Right lobe of liver (tissue), 6 donors: ENCODE measurements at regions not wholly inside any gene's neighbourhood (a gene's known extent, or its start where the extent isn't known, plus 50 kb on each side); places are given as distances from the start of the nearest gene placed in this dataset.

ENCODE experiments used
- ATAC-seq, 4 donors: fragments of 200-7000 bp; cut with Tn5 transposase; one replicate each; pipeline ENCODE4 v1.9.1; 2020; ENCODE audit warnings: mild to moderate bottlenecking in 4 of 4, moderate library complexity in 4 of 4
- DNase-seq, 3 donors: peaks; one replicate each; pipeline ENCODE4 v3.0.0-alpha.2; 2020
- H3K27ac ChIP-seq, 3 donors: fragments of 200-600 bp; one replicate each; pipeline ENCODE4 v1.8.0; 2022
- H3K27me3 ChIP-seq, 2 donors: fragments of 200-600 bp; one replicate each; pipeline ENCODE4 v1.8.0; 2022
- H3K36me3 ChIP-seq, 4 donors: fragments of 200-600 bp; sonication (generic) in 1 of 4; one replicate each; pipeline versions ENCODE4 v1.5.1 to v1.8.0; 2017 to 2022; ENCODE audit warnings: control low read depth in 1 of 4
- H3K4me1 ChIP-seq, 4 donors: fragments of 200-600 bp; sonication (generic) in 1 of 4; one replicate each; pipeline versions ENCODE4 v1.5.1 to v1.8.0; 2017 to 2022; ENCODE audit warnings: control low read depth in 1 of 4
- H3K4me3 ChIP-seq, 3 donors: fragments of 200-600 bp; one replicate each; pipeline ENCODE4 v1.8.0; 2022
- H3K9me3 ChIP-seq, 4 donors: fragments of 200-600 bp; sonication (generic) in 1 of 4; one replicate each; pipeline versions ENCODE4 v1.5.1 to v1.8.0; 2017 to 2022; ENCODE audit warnings: control low read depth in 1 of 4
- POLR2A ChIP-seq: fragments of 450-650 bp; IDR thresholded peaks from one replicate; pipeline ENCODE4 v1.6.1; 2017; ENCODE audit warnings: antibody characterized with exemption, mild to moderate bottlenecking
- WGBS: methylation state at CpG from one replicate; pipeline ENCODE4 v1.1.6; 2018; ENCODE audit warnings: low coverage, low lambda C conversion rate; ENCODE audit not compliant: insufficient coverage; ENCODE audit errors: missing lambda C conversion rate; 5-methylcytosine and 5-hydroxymethylcytosine counted together
- intact Hi-C, 2 donors: fragments of 100-400 bp; cut with DNase I; formaldehyde crosslinking; loops; one replicate each; pipeline versions ENCODE4 v1.11.2 to v1.14.1; 2022
- TF ChIP-seq, protein P1 (sequence below), 4 donors: fragments of 200-600 bp in 3 of 4; fragments of 450-650 bp in 1 of 4; IDR thresholded peaks; one replicate each; pipeline versions ENCODE4 v1.5.1 to v1.8.0; 2016 to 2022; ENCODE audit warnings: antibody characterized with exemption in 4 of 4, mild to moderate bottlenecking in 2 of 4
- donor health status: DM: no; HTN: yes; CAD: no.
- donor health status: DM: no; HTN: no; CAD: no.
- donor health status: DM: no; HTN: no; CAD: no.
- donor health status: DM: no; HTN: yes; CAD: no.
- donor health status: DM: no; HTN: yes; CAD: no.

DNA sequence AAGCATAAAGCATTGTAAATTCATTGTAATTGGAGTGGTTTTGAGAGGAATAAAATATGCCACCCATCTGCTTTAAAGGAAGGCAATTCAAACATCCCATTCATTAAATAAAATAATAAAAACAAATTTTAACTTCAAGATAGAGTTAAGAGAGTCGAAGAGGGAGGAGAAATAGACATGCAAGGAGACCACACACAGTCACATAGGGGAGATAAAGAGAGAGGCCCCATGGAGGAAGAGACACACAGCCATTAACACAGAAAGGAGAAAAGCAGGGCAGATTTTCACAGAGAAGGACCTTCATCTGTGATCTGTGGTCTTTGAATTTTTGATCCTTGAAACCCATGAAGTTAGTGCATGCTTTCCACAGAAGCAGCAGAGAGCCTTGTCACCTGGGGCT lies 214.3 kb upstream of the TCF21 start:
- ATAC-seq (no peak), DNase-seq (no peak)
- no peak overlapping the region for H3K27ac ChIP-seq
- TF ChIP-seq, protein P1, sequence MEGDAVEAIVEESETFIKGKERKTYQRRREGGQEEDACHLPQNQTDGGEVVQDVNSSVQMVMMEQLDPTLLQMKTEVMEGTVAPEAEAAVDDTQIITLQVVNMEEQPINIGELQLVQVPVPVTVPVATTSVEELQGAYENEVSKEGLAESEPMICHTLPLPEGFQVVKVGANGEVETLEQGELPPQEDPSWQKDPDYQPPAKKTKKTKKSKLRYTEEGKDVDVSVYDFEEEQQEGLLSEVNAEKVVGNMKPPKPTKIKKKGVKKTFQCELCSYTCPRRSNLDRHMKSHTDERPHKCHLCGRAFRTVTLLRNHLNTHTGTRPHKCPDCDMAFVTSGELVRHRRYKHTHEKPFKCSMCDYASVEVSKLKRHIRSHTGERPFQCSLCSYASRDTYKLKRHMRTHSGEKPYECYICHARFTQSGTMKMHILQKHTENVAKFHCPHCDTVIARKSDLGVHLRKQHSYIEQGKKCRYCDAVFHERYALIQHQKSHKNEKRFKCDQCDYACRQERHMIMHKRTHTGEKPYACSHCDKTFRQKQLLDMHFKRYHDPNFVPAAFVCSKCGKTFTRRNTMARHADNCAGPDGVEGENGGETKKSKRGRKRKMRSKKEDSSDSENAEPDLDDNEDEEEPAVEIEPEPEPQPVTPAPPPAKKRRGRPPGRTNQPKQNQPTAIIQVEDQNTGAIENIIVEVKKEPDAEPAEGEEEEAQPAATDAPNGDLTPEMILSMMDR (IDR thresholded peaks at IDR 0.05): no peak
- TF ChIP-seq POLR2A: no peak
- 30% methylated on average over 1 of the region's 1 CpG for WGBS
- H3K4me3 ChIP-seq: no peak overlapping the region
- H3K9me3 ChIP-seq: no peaks in the 10 kb centered on the region
- H3K27me3 ChIP-seq: no peaks in the 10 kb centered on the region
- no peaks in the 10 kb centered on the region for H3K36me3 ChIP-seq
- intact Hi-C loops: no loop called here
- H3K4me1 ChIP-seq: no peaks in the 10 kb centered on the region

DNA sequence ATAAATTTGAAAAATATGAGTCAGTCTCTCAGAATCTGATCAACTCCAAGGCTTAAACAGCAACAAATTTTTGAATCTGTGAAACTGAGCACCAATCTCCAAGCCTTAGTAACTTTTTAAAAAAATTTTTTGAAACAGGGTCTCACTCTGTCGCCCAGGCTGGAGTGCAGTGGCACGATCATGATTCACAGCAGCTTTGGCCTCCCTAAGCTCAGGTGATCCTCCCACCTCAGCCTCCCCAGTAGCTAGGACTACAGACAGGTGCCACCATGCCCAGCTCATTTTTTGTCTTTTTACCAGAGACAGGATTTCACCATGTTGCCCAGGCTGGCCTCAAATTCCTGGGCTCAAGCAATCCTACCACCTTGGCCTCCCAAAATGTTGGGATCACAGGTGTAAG lies 207.9 kb upstream of the TCF21 start:
- no peaks in the 10 kb centered on the region for H3K4me1 ChIP-seq
- ATAC-seq (no peak), DNase-seq (no peak)
- no peak overlapping the region for H3K27ac ChIP-seq
- TF ChIP-seq POLR2A: no peak
- TF ChIP-seq, protein P1 (IDR thresholded peaks at IDR 0.05): no peak
- intact Hi-C loops: no loop called here
- H3K4me3 ChIP-seq: no peak overlapping the region
- WGBS: 81% methylated on average over 2 of the region's 2 CpGs
- H3K9me3 ChIP-seq: no peaks in the 10 kb centered on the region
- H3K36me3 ChIP-seq: no peaks in the 10 kb centered on the region
- H3K27me3 ChIP-seq: no peaks in the 10 kb centered on the region

DNA sequence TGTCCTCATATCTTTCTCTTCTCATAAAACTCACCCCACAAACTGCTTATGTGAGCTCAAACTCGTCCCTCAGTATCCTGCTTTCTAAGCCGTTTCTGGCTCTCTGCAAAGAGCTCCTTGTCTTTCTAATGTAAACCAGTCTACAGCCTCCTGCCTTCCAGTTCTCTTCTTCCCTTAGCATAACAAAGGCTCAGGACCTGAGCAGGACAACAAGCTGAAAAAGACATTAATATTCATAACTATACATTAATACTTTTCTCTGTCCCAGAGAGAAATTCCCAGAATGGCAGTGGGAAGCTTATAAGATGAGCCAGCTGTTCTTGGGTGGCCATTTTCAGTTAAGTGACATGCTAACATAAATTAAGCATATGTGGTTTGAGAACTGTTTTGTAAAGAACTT lies 207.0 kb upstream of the TCF21 start:
- ATAC-seq (no peak), DNase-seq (no peak)
- no peak overlapping the region for H3K27ac ChIP-seq
- TF ChIP-seq POLR2A: no peak
- TF ChIP-seq, protein P1 (IDR thresholded peaks at IDR 0.05): no peak
- no peaks in the 10 kb centered on the region for H3K36me3 ChIP-seq
- H3K9me3 ChIP-seq: no peaks in the 10 kb centered on the region
- H3K4me1 ChIP-seq: no peaks in the 10 kb centered on the region
- intact Hi-C loops: no loop called here
- no peak overlapping the region for H3K4me3 ChIP-seq
- 14% methylated on average over 2 of the region's 2 CpGs for WGBS
- no peaks in the 10 kb centered on the region for H3K27me3 ChIP-seq

DNA sequence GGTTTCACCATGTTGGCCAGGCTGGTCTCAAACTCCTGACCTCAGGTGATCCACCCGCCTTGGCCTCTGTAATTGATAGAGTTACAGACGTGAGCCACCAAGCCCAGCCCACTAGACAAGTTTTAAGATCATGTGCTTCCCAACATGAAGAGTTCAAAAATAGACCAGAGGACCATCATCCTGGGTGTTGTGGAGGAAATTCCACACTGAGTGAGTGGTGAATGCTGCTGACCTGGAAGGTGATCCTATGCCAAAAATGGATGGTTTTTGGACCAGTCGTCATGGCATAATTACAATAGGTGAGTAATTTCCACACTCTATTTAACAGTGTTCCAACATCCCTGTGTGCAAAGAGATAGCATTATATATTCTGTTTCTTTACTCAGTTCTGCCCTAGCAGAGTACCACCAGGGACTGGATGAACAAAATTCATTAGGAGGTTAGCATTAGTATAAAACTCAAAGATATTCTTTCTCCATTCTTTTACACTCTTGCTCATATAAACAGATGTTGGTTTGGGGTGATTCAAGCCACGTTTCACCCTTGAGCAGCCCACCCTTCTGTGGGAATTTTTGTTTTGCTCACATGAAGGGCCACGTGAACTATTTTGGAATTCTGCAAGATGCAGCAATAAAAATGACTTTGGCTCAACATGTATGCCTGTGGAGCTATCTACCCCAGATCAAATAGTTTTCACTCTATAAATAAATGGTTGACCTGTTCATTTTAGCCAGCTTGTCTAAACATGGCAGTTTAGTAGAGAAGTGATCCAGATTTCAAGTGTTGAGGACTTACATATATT lies 206.2 kb upstream of the TCF21 start:
- Histone ChIP-seq H3K4me3 (no peak overlapping the region), H3K36me3 (no peaks in the 10 kb centered on the region), H3K9me3 (no peaks in the 10 kb centered on the region), H3K4me1 (no peaks in the 10 kb centered on the region), H3K27ac (no peak overlapping the region), H3K27me3 (no peaks in the 10 kb centered on the region)
- intact Hi-C loops: no loop called here
- TF ChIP-seq, protein P1 (IDR thresholded peaks at IDR 0.05): no peak
- no peak for TF ChIP-seq POLR2A
- ATAC-seq (no peak), DNase-seq (no peak)
- 30% methylated on average over 4 of the region's 5 CpGs for WGBS

DNA sequence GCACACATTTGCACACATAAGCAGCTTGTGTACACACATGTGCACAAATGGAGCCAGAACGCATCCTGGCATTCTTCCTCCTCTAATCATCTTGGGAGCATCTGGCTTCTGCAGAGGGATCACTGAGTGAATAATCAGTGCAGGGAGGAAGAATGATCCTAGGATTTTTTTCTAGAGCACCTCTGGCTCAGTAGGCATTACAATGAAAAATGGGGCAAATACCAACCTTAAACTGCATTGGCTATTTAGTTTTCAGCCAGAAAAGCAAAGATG lies 205.7 kb upstream of the TCF21 start:
- DNase-seq (no peak), ATAC-seq (no peak)
- H3K4me3 ChIP-seq: no peak overlapping the region
- H3K27ac ChIP-seq: no peak overlapping the region
- H3K36me3 ChIP-seq: no peaks in the 10 kb centered on the region
- H3K27me3 ChIP-seq: no peaks in the 10 kb centered on the region
- no peaks in the 10 kb centered on the region for H3K9me3 ChIP-seq
- WGBS: 67% methylated on average over 1 of the region's 1 CpG
- intact Hi-C loops: no loop called here
- no peaks in the 10 kb centered on the region for H3K4me1 ChIP-seq
- TF ChIP-seq POLR2A: no peak
- TF ChIP-seq, protein P1 (IDR thresholded peaks at IDR 0.05): no peak
